CD4-positive, alpha-beta T cell treated with Interleukin-4 for 4 hours (primary cell): ENCODE measurements at regions not wholly inside any gene's neighbourhood (a gene's known extent, or its start where the extent isn't known, plus 50 kb on each side); places are given as distances from the start of the nearest gene placed in this dataset.
"Not testable (repeated sequence)": the region's sequence is repeated elsewhere in the genome, so short reads cannot be mapped to it uniquely, and the experiment has no call there.

ENCODE experiments used
- DNase-seq: peaks from one replicate; pipeline ENCODE4 v3.0.0-alpha.2; 2020

DNA sequence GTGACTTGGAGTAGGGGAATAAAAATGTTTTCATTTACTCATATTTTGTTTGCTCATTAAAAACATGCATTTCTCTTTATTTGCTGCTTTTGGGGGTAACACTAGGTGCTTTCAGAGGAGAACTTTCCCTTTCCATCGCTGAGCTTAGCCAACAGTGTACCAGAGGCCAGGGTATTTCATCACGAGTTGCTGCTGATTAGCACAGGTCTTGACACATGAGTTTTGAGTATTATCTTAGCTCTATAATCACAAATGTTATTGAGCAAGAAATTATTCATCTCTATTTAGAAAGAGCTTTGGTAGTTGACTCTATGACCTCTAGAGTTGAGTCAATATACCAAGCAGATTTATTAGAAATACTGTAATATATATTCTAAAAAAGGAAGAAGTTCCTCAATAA is 375.9 kb downstream of the NXPH1 start:
- DNase-seq = no peak

- no peak for DNase-seq
Measured at GRCh38 chr7:8817448-8818036, 384.1 kb downstream of the NXPH1 start.

GRCh38 chr7:8818406-8818805 is 385.0 kb downstream of the NXPH1 start:
- no peak for DNase-seq

DNA sequence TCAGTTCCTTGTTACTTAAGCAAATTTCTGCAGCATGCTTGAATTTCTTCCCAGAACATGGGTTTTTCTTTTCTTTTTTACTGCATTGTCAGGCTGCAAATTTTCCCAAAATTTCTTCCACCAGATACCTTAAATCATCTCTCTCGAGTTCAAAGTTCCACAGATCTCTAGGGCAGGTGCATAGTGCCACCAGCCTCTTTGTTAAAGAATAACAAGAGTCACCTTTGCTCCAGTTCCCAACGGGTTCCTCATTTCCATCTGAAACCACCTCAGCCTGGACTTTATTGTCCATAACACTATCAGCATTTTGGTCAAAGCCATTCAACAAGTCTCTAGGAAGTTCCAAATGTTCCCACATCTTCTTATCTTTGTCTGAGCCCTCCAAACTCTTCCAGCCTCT is 389.2 kb downstream of the NXPH1 start:
- no peak for DNase-seq

- no peak for DNase-seq
Measured at GRCh38 chr7:8823486-8823885, 390.1 kb downstream of the NXPH1 start.

GRCh38 chr7:8827329-8827728 is 393.9 kb downstream of the NXPH1 start:
- DNase-seq = no peak

- no peak for DNase-seq
Measured at GRCh38 chr7:8829100-8829499, 395.7 kb downstream of the NXPH1 start.

DNA sequence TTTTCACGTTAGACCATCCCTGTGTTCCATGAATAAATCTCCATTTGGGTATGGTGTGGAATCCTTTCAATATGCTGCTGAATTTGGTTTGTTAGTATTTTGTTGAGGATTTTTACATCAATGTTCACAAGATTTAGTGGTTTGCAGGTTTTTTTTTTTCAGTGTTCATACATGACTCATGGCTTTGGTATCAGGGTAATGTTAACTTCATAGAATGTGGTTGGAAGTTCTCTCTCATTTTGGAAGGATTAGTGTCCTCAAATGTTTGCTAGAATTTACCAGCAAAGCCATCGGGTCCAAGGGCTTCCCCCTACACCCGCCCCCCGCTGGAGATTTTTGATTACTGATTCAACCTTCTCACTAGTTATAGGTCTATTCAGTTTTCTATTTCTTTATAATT is 398.0 kb downstream of the NXPH1 start:
- no peak for DNase-seq

DNA sequence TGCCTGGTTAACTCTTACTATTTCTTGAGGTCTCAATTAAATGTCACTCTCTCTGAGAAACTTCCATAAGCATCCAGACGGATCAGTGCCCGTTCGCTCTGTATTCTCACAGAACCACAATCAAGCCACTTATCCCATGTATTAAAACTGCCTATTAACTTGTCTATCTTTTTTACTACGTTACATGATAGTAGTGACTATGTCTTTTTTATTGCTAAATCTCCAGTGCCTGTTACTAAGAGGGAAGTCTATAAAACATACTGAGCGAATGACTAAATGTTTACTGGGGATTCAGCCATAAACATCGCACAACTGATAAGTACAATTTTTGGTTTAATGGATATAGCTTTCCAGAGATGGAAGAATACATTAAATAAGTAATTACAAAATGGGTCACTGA is 399.9 kb downstream of the NXPH1 start:
- DNase-seq = no peak

GRCh38 chr7:8841171-8841570 is 407.8 kb downstream of the NXPH1 start:
- no peak for DNase-seq

- DNase-seq = no peak
Measured at GRCh38 chr7:8871716-8872115, 438.3 kb downstream of the NXPH1 start.

GRCh38 chr7:8881916-8882315 is 448.5 kb downstream of the NXPH1 start:
- no peak for DNase-seq

DNA sequence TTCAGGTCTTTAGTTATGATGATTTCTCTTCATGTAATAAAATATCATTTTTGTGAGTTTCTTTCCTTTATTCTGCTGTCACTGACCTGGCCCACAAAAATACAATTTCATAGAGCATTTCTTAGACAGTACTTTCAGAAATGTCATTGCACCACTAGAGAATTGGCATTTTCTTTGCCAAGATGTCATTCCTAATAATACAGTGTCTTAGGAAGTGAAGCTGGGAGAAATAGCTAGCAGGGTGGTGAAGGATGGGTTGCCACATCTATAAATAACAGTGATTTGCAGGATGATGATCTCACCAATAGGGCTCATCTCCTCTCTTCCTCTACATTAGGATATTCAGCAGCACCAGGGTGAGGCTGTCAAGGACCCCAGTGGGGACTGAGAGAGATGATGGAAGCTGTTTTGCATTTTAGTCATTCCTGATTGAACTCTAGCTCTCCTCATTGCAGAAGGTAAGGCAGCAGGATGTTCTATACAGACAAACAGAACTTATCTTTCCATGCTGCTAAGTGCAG is 452.1 kb downstream of the NXPH1 start:
- DNase-seq = no peak

DNA sequence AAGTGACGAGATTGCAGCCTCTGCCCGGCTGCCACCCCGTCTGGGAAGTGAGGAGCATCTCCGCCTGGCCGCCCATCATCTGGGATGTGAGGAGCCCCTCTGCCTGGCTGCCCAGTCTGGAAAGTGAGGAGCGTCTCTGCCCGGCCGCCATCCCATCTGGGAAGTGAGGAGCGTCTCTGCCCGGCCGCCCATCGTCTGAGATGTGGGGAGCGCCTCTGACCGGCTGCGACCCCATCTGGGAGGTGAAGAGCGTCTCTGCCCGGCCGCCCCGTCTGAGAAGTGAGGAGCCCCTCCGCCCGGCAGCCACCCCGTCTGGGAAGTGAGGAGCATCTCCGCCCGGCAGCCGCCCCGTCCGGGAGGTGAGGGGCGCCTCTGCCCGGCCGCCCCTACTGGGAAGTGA is 456.9 kb downstream of the NXPH1 start:
- DNase-seq = not testable (repeated sequence)

DNA sequence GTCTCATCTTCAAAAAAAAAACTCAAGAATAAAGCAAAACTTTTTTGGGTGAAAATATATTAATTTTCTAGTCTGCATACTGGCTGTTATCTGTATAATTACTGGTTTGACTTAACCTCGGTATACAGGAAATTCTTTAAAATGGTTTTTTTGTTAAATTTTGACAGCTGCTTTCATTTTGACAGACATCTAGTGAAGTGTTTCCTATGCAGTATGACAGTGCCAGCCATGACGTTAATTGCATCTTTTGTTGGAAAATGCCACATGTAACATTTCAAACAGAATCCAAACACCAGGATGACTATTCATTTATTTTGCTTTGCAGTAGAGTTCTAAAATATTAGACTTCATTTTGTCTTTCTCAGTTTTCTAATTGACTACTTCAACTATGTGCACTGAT is 460.4 kb downstream of the NXPH1 start:
- no peak for DNase-seq

GRCh38 chr7:8906396-8907075 is 473.1 kb downstream of the NXPH1 start:
- DNase-seq = no peak

GRCh38 chr7:8908889-8909288 is 475.5 kb downstream of the NXPH1 start:
- DNase-seq = no peak

DNA sequence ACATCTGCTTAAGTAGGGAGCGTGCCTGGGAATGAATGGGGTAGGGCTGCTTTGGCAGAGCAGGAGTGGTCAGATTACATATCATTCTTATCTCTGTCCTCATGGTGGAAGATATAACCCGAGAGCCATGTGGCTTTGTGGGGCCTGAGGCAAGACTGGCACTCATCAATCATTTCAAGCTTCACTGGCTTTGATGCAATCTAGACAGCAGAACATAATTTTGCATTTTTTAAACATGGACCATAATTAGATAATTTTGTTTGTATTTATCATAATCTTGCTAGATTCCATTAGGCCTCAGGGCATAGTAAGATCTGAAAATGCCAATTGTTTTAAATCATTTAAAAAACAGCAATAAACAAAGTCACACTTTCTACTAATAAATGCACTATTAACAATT is 480.3 kb downstream of the NXPH1 start:
- DNase-seq = no peak

DNA sequence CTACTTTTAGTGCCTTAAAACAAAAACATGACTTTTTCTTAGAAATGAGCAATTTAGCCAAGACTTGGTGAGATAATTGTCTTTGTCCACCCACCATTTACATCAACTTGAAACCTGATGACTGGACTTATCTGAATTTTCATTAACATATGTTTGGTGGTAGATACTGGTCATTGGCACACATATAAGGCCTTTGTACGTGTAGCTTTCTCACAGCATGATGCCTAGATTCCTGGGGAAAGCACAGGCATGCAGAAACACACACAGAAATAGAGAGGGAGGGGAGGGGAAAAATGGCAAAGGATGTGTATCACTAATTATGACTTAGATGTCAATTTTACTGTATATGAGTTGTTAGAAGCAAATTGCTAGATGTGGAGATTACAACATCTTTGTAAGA is 488.4 kb downstream of the NXPH1 start:
- DNase-seq = no peak

- no peak for DNase-seq
Measured at GRCh38 chr7:8922726-8923125, 489.3 kb downstream of the NXPH1 start.

GRCh38 chr7:8923164-8923806 is 489.9 kb downstream of the NXPH1 start:
- DNase-seq = no peak

- DNase-seq = no peak
Measured at GRCh38 chr7:8931906-8932646, 498.7 kb downstream of the NXPH1 start.

GRCh38 chr7:8932751-8933150 is 499.3 kb downstream of the NXPH1 start:
- no peak for DNase-seq

DNA sequence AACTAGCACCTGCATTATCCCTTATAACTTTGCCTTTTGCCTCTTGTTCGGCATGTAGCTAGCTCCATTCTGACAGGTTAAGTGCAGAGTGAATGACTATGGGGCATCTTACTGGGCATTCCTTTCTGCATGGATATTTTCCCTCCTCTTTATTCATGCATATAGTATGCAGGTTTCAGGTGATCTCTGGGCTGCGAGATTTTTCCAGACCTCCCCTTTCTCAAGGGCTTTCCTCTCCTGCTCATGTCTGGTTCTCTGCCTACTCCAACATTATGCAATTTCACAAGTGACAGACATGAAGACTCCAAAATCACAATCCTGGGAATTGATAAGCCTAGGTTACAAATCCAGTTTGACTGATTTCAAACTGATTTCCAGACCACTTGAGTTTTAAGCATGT is 503.8 kb downstream of the NXPH1 start:
- no peak for DNase-seq
